ENCODE measurements at regions not wholly inside any gene's neighbourhood (a gene's known extent, or its start where the extent isn't known, plus 50 kb on each side); places are given as distances from the start of the nearest gene placed in this dataset.

DNA sequence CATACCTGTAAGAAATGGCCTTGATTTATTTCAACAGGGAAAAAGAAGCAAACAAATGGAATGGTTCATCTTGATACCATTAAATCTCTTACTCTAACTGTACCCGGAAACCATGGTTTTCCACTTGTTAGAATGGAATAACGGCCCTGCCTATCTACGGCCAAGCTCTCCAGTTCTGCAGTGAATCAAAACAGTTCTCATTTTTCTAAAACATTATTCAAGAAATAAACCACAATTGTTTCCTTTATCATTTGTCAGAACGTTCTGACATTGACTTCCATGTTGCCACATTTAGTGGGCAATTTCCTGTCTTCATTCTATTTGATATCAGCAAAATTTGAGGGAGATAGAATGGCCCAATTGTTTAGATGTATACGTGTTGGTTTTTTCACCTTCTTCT, 118.8 kb upstream of the CDH19 start:
- no peak for ATAC-seq
- H3K9ac ChIP-seq (ENCODE audit: low read length) = no peak overlapping the region
- H3K9me2 ChIP-seq (ENCODE audit: insufficient read depth) = no peaks in the 10 kb centered on the region
- no peaks in the 10 kb centered on the region for H3K27me3 ChIP-seq (ENCODE audit: insufficient read depth, low read length)
- intact Hi-C loops (cut with micrococcal nuclease) = no loop called here
- H3K4me1 ChIP-seq (ENCODE audit: control insufficient read depth in 1 of 2, insufficient read depth in 2 of 2, low read length in 2 of 2) = no peaks in the 10 kb centered on the region
- no peak overlapping the region for H3K27ac ChIP-seq (ENCODE audit: low read depth, low read length)
- no TSS peak for BruUV-seq (replicated peaks)
- no peak overlapping the region for H3K4me3 ChIP-seq (replicated peaks in 1 of 2; ENCODE audit: low read depth in 1 of 2, low read length in 2 of 2)
- RAD21 ChIA-PET (ENCODE audit: low non-redundant PET in 1 of 2, low total read pairs in 2 of 2, uncharacterized antibody in 2 of 2, unreplicated experiment in 2 of 2) = no interaction called here
- no peaks in the 10 kb centered on the region for H3K79me2 ChIP-seq (ENCODE audit: insufficient read depth, low read length)
- no peaks in the 10 kb centered on the region for H4K20me1 ChIP-seq (ENCODE audit: insufficient read depth)
- H3K9me3 ChIP-seq (ENCODE audit: control insufficient read depth in 1 of 2, insufficient read depth in 1 of 2, low read depth in 1 of 2, low read length in 2 of 2) = peaks cover 16 to 23% of the 10 kb centered on the region in 2 experiments; a peak in 2 of 4 replicates
- no peak for TF ChIP-seq RAD21 (IDR thresholded peaks at IDR 0.05; ENCODE audit: low read depth)
- no peak for TF ChIP-seq POLR2A (IDR thresholded peaks at IDR 0.05; ENCODE audit: borderline replicate concordance, extremely low read depth, insufficient read depth, insufficient read length)
- TF ChIP-seq EZH2 (IDR thresholded peaks at IDR 0.05) = no peak
- no peak for TF ChIP-seq ELF1 (IDR thresholded peaks at IDR 0.05; ENCODE audit: borderline replicate concordance, low read depth)
- no peak for TF ChIP-seq SRF (IDR thresholded peaks at IDR 0.05; ENCODE audit: low read depth)
- TF ChIP-seq YY1 (IDR thresholded peaks at IDR 0.05; ENCODE audit: extremely low read depth, insufficient replicate concordance, low read depth, low read length) = no peak
- TF ChIP-seq SP1 (IDR thresholded peaks at IDR 0.05; ENCODE audit: low read depth) = no peak
- TF ChIP-seq, protein P1, sequence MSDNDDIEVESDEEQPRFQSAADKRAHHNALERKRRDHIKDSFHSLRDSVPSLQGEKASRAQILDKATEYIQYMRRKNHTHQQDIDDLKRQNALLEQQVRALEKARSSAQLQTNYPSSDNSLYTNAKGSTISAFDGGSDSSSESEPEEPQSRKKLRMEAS (IDR thresholded peaks at IDR 0.05) = no peak
- no peak for TF ChIP-seq JUND (IDR thresholded peaks at IDR 0.05)
- TF ChIP-seq SIN3A (IDR thresholded peaks at IDR 0.05; ENCODE audit: low read depth) = no peak
- TF ChIP-seq FOSL1 (IDR thresholded peaks at IDR 0.05; ENCODE audit: low read depth) = no peak
- no peak for TF ChIP-seq CEBPB (IDR thresholded peaks at IDR 0.05; ENCODE audit: low read depth)
- no peak for TF ChIP-seq ZFX (IDR thresholded peaks at IDR 0.05)
- TF ChIP-seq, protein P2, sequence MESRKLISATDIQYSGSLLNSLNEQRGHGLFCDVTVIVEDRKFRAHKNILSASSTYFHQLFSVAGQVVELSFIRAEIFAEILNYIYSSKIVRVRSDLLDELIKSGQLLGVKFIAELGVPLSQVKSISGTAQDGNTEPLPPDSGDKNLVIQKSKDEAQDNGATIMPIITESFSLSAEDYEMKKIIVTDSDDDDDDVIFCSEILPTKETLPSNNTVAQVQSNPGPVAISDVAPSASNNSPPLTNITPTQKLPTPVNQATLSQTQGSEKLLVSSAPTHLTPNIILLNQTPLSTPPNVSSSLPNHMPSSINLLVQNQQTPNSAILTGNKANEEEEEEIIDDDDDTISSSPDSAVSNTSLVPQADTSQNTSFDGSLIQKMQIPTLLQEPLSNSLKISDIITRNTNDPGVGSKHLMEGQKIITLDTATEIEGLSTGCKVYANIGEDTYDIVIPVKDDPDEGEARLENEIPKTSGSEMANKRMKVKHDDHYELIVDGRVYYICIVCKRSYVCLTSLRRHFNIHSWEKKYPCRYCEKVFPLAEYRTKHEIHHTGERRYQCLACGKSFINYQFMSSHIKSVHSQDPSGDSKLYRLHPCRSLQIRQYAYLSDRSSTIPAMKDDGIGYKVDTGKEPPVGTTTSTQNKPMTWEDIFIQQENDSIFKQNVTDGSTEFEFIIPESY (IDR thresholded peaks at IDR 0.05; ENCODE audit: extremely low read depth, insufficient replicate concordance, low read length) = no peak
- TF ChIP-seq CBX3 (IDR thresholded peaks at IDR 0.05; ENCODE audit: low read depth) = no peak
- TF ChIP-seq, protein P3, sequence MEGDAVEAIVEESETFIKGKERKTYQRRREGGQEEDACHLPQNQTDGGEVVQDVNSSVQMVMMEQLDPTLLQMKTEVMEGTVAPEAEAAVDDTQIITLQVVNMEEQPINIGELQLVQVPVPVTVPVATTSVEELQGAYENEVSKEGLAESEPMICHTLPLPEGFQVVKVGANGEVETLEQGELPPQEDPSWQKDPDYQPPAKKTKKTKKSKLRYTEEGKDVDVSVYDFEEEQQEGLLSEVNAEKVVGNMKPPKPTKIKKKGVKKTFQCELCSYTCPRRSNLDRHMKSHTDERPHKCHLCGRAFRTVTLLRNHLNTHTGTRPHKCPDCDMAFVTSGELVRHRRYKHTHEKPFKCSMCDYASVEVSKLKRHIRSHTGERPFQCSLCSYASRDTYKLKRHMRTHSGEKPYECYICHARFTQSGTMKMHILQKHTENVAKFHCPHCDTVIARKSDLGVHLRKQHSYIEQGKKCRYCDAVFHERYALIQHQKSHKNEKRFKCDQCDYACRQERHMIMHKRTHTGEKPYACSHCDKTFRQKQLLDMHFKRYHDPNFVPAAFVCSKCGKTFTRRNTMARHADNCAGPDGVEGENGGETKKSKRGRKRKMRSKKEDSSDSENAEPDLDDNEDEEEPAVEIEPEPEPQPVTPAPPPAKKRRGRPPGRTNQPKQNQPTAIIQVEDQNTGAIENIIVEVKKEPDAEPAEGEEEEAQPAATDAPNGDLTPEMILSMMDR (IDR thresholded peaks at IDR 0.05 in 2 of 3, conservative IDR thresholded peaks at IDR 0.05 in 1 of 3; ENCODE audit: borderline replicate concordance in 1 of 3, insufficient read depth in 1 of 3, low read depth in 2 of 3, low read length in 2 of 3) = no peak
- H2AFZ ChIP-seq (ENCODE audit: low read depth, low read length, poor library complexity, severe bottlenecking) = no peak overlapping the region
- CTCF ChIA-PET = no interaction called here
- H3K4me2 ChIP-seq (ENCODE audit: low read length) = no peak overlapping the region
- no peak for DNase-seq (ENCODE audit: low read depth, low spot score)
- POLR2A ChIA-PET = no interaction called here
- no peaks in the 10 kb centered on the region for H3K36me3 ChIP-seq (ENCODE audit: control insufficient read depth in 1 of 2, insufficient read depth in 2 of 2, low read length in 2 of 2)

Measured in HCT116 (cell line).